ENCODE measurements at regions not wholly inside any gene's neighbourhood (a gene's known extent, or its start where the extent isn't known, plus 50 kb on each side); places are given as distances from the start of the nearest gene placed in this dataset.

DNA sequence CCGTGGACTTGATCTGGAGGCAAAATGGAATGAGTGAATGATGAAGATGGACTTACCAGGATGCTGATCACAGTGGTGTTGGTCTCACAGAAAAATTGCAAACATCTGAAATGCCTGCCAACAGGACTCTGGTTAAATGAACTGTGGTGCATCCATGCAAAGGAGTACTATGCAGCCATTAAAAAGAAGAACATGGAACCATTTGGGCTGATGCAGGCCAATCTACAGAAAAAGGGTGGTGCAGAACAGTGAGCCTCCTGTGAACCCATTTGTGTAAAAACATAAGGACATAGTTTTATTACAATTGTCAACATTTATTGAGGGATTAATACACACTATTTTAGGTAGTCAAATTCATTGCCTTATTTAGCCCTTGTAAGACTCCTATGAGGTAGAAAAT is 111.9 kb downstream of the MN1 start:
- ChIA-PET POLR2A (ENCODE audit: low non-redundant PET) (no interaction called here), CTCF (no interaction called here)
- BruUV-seq (replicated peaks): no TSS peak
- Histone ChIP-seq H3K9me3 (ENCODE audit: low read depth, low read length, poor library complexity, severe bottlenecking) (no peaks in the 10 kb centered on the region), H3K4me3 (ENCODE audit: low read depth, low read length, poor library complexity, severe bottlenecking) (no peak overlapping the region), H3K27me3 (replicated peaks; ENCODE audit: insufficient read depth, low read depth, low read length, poor library complexity) (no peaks in the 10 kb centered on the region), H3K4me1 (ENCODE audit: insufficient read depth, low read length, poor library complexity, severe bottlenecking) (no peaks in the 10 kb centered on the region), H3K27ac (ENCODE audit: low read depth, low read length, poor library complexity, severe bottlenecking) (no peak overlapping the region), H3K36me3 (ENCODE audit: insufficient read depth, low read length, poor library complexity, severe bottlenecking) (no peaks in the 10 kb centered on the region)
- TF ChIP-seq EZH2 (IDR thresholded peaks at IDR 0.05; ENCODE audit: borderline replicate concordance, low read depth, low read length, poor library complexity, severe bottlenecking): no peak
- intact Hi-C loops (cut with micrococcal nuclease; ENCODE audit: unreplicated experiment): no loop called here
- DNase-seq (ENCODE audit: low spot score): no peak

DNA sequence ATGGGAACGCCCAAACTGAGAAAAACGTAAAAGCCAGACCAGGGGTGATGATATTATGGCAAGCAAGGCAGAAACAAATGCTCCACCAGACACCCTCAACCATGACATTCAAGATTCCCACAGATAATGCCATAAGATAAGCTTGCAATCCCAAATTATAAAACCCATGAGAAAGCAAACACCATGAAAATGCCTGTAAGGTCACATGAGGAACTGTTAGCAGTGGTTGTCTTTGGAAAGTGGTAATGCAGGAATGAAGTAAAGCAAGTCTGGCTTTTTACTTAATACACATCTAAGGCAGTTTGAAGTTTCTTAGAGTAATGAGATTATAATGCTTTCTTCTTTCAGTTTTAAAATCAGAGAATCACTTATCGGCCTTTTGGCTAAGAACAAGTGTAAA is 111.0 kb downstream of the MN1 start:
- Histone ChIP-seq H3K27ac (ENCODE audit: low read depth, low read length, poor library complexity, severe bottlenecking) (no peak overlapping the region), H3K4me3 (ENCODE audit: low read depth, low read length, poor library complexity, severe bottlenecking) (no peak overlapping the region), H3K9me3 (ENCODE audit: low read depth, low read length, poor library complexity, severe bottlenecking) (no peaks in the 10 kb centered on the region), H3K27me3 (replicated peaks; ENCODE audit: insufficient read depth, low read depth, low read length, poor library complexity) (no peaks in the 10 kb centered on the region), H3K4me1 (ENCODE audit: insufficient read depth, low read length, poor library complexity, severe bottlenecking) (no peaks in the 10 kb centered on the region), H3K36me3 (ENCODE audit: insufficient read depth, low read length, poor library complexity, severe bottlenecking) (no peaks in the 10 kb centered on the region)
- ChIA-PET POLR2A (ENCODE audit: low non-redundant PET) (no interaction called here), CTCF (no interaction called here)
- no peak for TF ChIP-seq EZH2 (IDR thresholded peaks at IDR 0.05; ENCODE audit: borderline replicate concordance, low read depth, low read length, poor library complexity, severe bottlenecking)
- TF ChIP-seq, protein P1, sequence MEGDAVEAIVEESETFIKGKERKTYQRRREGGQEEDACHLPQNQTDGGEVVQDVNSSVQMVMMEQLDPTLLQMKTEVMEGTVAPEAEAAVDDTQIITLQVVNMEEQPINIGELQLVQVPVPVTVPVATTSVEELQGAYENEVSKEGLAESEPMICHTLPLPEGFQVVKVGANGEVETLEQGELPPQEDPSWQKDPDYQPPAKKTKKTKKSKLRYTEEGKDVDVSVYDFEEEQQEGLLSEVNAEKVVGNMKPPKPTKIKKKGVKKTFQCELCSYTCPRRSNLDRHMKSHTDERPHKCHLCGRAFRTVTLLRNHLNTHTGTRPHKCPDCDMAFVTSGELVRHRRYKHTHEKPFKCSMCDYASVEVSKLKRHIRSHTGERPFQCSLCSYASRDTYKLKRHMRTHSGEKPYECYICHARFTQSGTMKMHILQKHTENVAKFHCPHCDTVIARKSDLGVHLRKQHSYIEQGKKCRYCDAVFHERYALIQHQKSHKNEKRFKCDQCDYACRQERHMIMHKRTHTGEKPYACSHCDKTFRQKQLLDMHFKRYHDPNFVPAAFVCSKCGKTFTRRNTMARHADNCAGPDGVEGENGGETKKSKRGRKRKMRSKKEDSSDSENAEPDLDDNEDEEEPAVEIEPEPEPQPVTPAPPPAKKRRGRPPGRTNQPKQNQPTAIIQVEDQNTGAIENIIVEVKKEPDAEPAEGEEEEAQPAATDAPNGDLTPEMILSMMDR (conservative IDR thresholded peaks at IDR 0.05; ENCODE audit: low read depth, low read length): no peak
- no peak for DNase-seq (ENCODE audit: low spot score)
- intact Hi-C loops (cut with micrococcal nuclease; ENCODE audit: unreplicated experiment): no loop called here
- BruUV-seq (replicated peaks): no TSS peak

DNA sequence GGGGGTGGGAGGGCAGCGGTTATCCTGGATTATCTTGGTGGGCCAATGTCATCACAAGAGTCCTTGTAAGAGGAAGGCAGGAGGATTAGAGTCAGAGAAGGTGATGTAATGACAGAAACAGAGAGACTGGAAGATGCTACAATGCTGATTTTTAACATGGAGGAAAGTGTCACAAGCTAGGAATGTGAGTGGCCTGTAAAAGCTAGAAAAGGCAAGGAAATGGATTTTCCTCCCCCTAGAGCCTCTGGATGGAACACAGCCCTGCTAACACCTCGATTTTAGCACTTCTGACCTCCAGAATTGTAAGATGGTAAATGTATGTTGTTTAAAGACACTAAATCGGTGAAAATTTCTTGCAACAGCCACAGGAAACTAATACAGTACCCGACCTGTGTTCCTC is 109.3 kb downstream of the MN1 start:
- TF ChIP-seq, protein P1 (conservative IDR thresholded peaks at IDR 0.05; ENCODE audit: low read depth, low read length): no peak
- no peak for TF ChIP-seq EZH2 (IDR thresholded peaks at IDR 0.05; ENCODE audit: borderline replicate concordance, low read depth, low read length, poor library complexity, severe bottlenecking)
- DNase-seq (ENCODE audit: low spot score): no peak
- H3K36me3 ChIP-seq (ENCODE audit: insufficient read depth, low read length, poor library complexity, severe bottlenecking): no peaks in the 10 kb centered on the region
- no peaks in the 10 kb centered on the region for H3K4me1 ChIP-seq (ENCODE audit: insufficient read depth, low read length, poor library complexity, severe bottlenecking)
- ChIA-PET POLR2A (ENCODE audit: low non-redundant PET) (no interaction called here), CTCF (no interaction called here)
- no peak overlapping the region for H3K27ac ChIP-seq (ENCODE audit: low read depth, low read length, poor library complexity, severe bottlenecking)
- H3K9me3 ChIP-seq (ENCODE audit: low read depth, low read length, poor library complexity, severe bottlenecking): peaks cover under 1% of the 10 kb centered on the region
- H3K4me3 ChIP-seq (ENCODE audit: low read depth, low read length, poor library complexity, severe bottlenecking): no peak overlapping the region
- no peaks in the 10 kb centered on the region for H3K27me3 ChIP-seq (replicated peaks; ENCODE audit: insufficient read depth, low read depth, low read length, poor library complexity)
- intact Hi-C loops (cut with micrococcal nuclease; ENCODE audit: unreplicated experiment): no loop called here
- BruUV-seq (replicated peaks): no TSS peak

DNA sequence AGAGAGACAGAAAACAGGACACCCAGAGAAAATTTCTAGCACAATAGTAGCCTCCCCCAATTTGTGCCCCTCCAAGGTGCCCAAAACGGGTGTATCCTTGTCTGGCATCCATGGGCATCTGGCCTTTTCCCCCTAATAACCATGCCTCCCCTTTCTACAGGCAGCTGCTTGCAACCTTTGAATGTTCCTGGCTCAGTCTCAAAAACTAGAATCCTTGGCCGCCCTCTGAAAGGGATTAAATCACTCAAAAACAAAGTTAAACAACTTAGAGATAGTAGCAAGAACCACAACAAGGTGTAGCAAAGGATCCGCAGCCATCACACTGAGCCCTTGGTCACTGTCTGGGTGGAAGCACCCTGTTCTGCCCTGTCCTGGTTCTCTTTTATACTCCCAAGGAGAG is 105.6 kb downstream of the MN1 start:
- CTCF ChIA-PET: no interaction called here
- no peak overlapping the region for H3K27ac ChIP-seq (ENCODE audit: low read depth, low read length, poor library complexity, severe bottlenecking)
- BruUV-seq (replicated peaks): no TSS peak
- TF ChIP-seq, protein P1 (conservative IDR thresholded peaks at IDR 0.05; ENCODE audit: low read depth, low read length): no peak
- no peak for TF ChIP-seq EZH2 (IDR thresholded peaks at IDR 0.05; ENCODE audit: borderline replicate concordance, low read depth, low read length, poor library complexity, severe bottlenecking)
- DNase-seq (ENCODE audit: low spot score): no peak
- no peaks in the 10 kb centered on the region for H3K4me1 ChIP-seq (ENCODE audit: insufficient read depth, low read length, poor library complexity, severe bottlenecking)
- no peaks in the 10 kb centered on the region for H3K36me3 ChIP-seq (ENCODE audit: insufficient read depth, low read length, poor library complexity, severe bottlenecking)
- H3K4me3 ChIP-seq (ENCODE audit: low read depth, low read length, poor library complexity, severe bottlenecking): no peak overlapping the region
- H3K27me3 ChIP-seq (replicated peaks; ENCODE audit: insufficient read depth, low read depth, low read length, poor library complexity): no peaks in the 10 kb centered on the region
- intact Hi-C loops (cut with micrococcal nuclease; ENCODE audit: unreplicated experiment): no loop called here
- POLR2A ChIA-PET (ENCODE audit: low non-redundant PET): no interaction called here
- peaks cover 3% of the 10 kb centered on the region for H3K9me3 ChIP-seq (ENCODE audit: low read depth, low read length, poor library complexity, severe bottlenecking)

Data from A673 (cell line).